ENCODE measurements at regions not wholly inside any gene's neighbourhood (a gene's known extent, or its start where the extent isn't known, plus 50 kb on each side); places are given as distances from the start of the nearest gene placed in this dataset.

DNA sequence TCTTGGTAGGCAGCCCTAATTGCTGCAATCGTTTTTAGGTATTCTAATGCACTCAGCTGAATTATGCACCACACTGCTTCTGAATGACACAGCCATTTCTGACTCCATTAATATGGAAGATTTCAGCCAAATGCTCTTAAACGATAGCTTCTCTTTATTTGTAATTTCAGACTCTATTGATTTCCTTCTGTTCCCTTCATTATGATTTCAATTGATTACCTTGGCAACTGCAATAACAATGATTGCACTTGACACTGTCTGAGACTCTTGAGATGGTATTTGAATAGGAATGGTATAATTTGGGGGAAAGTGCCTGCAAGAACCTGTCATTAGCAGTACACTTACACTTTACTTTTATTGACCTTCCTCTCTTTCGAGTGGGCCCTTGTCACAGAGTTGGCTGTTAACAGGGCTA lies 296.1 kb upstream of the DMAC1 start:
- WGBS, 2 donors = 70% methylated on average over 3 of the region's 3 CpGs
- H3K4me1 ChIP-seq (ENCODE audit: control insufficient read depth in 1 of 2, insufficient read depth in 2 of 2, low read length in 2 of 2) = no peaks in the 10 kb centered on the region
- no peaks in the 10 kb centered on the region for H3K36me3 ChIP-seq (ENCODE audit: control insufficient read depth in 1 of 2, insufficient read depth in 2 of 2, low read length in 1 of 2)
- DNase-seq (no peak), ATAC-seq (ENCODE audit: low FRiP score) (no peak)
- H3K27me3 ChIP-seq (ENCODE audit: control insufficient read depth in 1 of 2, insufficient read depth in 2 of 2, low read length in 1 of 2) = no peaks in the 10 kb centered on the region
- intact Hi-C loops (cut with DNase I) = no loop called here
- H3K9me3 ChIP-seq (ENCODE audit: control insufficient read depth, low read length) = no peaks in the 10 kb centered on the region
- no peak overlapping the region for H3K27ac ChIP-seq (ENCODE audit: low read depth in 1 of 2, low read length in 2 of 2)
- no peak overlapping the region for H3K4me3 ChIP-seq (ENCODE audit: low read length in 2 of 2)

DNA sequence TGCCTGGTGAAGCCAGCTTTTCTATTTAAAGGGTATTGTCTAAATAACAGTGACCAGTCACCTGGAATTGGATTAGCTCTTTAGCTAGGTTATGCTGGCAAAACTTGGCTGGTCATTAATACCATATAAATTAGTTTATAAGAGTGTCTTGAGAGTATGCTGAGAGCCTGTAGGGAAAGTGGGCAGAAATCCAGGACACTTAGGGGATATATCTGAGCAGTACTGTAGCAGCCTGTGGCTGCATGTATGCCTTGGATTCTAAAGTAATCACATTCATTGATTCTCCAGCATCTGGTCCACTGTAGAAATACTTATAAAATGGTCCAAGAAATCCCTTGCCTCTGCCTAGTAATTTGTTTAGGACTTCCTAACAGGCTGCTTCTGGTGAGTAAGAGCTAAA lies 288.9 kb upstream of the DMAC1 start:
- Histone ChIP-seq H3K4me1 (ENCODE audit: control insufficient read depth in 1 of 2, insufficient read depth in 2 of 2, low read length in 2 of 2) (no peaks in the 10 kb centered on the region), H3K36me3 (ENCODE audit: control insufficient read depth in 1 of 2, insufficient read depth in 2 of 2, low read length in 1 of 2) (no peaks in the 10 kb centered on the region), H3K4me3 (ENCODE audit: low read length in 2 of 2) (no peak overlapping the region), H3K27me3 (ENCODE audit: control insufficient read depth in 1 of 2, insufficient read depth in 2 of 2, low read length in 1 of 2) (no peaks in the 10 kb centered on the region), H3K9me3 (ENCODE audit: control insufficient read depth, low read length) (no peaks in the 10 kb centered on the region), H3K27ac (ENCODE audit: low read depth in 1 of 2, low read length in 2 of 2) (no peak overlapping the region)
- no peak for DNase-seq
- no peak for ATAC-seq (ENCODE audit: low FRiP score)
- intact Hi-C loops (cut with DNase I) = no loop called here

DNA sequence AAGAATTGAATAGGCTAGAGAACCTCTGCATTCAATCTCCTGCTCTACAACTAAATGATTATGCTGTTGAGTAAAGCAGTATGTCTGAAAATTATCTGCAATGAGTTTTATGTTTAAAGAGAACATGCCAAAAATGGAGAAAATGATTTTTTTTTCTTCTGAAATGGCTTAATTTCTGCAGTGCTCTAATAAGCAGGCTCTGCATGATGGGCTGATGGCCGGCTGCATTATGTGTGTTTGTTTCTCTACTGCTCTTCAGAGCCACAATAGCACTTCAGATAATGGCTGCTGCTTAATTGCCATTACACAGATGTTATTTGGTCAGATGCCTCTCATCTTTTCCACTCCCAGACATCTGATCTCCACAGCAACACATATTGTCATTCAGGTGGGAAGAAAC lies 286.4 kb upstream of the DMAC1 start:
- DNase-seq (no peak), ATAC-seq (ENCODE audit: low FRiP score) (no peak)
- H3K4me3 ChIP-seq (ENCODE audit: low read length in 2 of 2) = no peak overlapping the region
- H3K27me3 ChIP-seq (ENCODE audit: control insufficient read depth in 1 of 2, insufficient read depth in 2 of 2, low read length in 1 of 2) = no peaks in the 10 kb centered on the region
- intact Hi-C loops (cut with DNase I) = no loop called here
- H3K4me1 ChIP-seq (ENCODE audit: control insufficient read depth in 1 of 2, insufficient read depth in 2 of 2, low read length in 2 of 2) = no peaks in the 10 kb centered on the region
- H3K36me3 ChIP-seq (ENCODE audit: control insufficient read depth in 1 of 2, insufficient read depth in 2 of 2, low read length in 1 of 2) = no peaks in the 10 kb centered on the region
- no peak overlapping the region for H3K27ac ChIP-seq (ENCODE audit: low read depth in 1 of 2, low read length in 2 of 2)
- no peaks in the 10 kb centered on the region for H3K9me3 ChIP-seq (ENCODE audit: control insufficient read depth, low read length)
- 90 to 95% methylated on average over 1 of the region's 1 CpG for WGBS, 2 donors

DNA sequence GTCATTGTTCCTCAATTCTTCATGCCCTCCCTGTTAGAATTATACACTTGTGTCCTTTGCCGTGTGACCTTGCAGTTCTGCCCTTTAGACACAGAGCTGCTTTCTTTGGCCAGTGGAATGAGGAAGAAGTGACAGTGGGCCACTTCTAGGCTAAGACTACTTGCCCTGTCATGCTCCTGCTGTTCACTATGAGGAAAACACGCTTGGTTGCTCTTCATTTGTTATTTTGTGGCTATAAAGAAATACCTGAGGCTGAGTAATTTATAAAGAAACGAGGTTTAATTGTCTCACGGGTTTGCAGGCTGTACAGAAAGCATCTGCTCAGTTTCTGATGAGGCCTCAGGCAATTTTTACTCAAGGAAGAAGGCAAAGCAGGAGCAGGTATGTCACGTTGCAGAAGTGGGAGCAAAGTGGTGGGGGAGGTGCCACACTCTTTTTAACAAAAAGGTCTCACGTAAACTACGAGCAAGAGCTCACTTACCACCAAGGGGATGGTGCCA lies 279.1 kb upstream of the DMAC1 start:
- H3K36me3 ChIP-seq (ENCODE audit: control insufficient read depth in 1 of 2, insufficient read depth in 2 of 2, low read length in 1 of 2) = no peaks in the 10 kb centered on the region
- WGBS, 2 donors = 89 to 93% methylated on average over 7 of the region's 7 CpGs
- intact Hi-C loops (cut with DNase I) = no loop called here
- no peaks in the 10 kb centered on the region for H3K4me1 ChIP-seq (ENCODE audit: control insufficient read depth in 1 of 2, insufficient read depth in 2 of 2, low read length in 2 of 2)
- H3K4me3 ChIP-seq (ENCODE audit: low read length in 2 of 2) = no peak overlapping the region
- DNase-seq = no peak
- no peaks in the 10 kb centered on the region for H3K27me3 ChIP-seq (ENCODE audit: control insufficient read depth in 1 of 2, insufficient read depth in 2 of 2, low read length in 1 of 2)
- no peak for ATAC-seq (ENCODE audit: low FRiP score)
- no peaks in the 10 kb centered on the region for H3K9me3 ChIP-seq (ENCODE audit: control insufficient read depth, low read length)
- no peak overlapping the region for H3K27ac ChIP-seq (ENCODE audit: low read depth in 1 of 2, low read length in 2 of 2)

DNA sequence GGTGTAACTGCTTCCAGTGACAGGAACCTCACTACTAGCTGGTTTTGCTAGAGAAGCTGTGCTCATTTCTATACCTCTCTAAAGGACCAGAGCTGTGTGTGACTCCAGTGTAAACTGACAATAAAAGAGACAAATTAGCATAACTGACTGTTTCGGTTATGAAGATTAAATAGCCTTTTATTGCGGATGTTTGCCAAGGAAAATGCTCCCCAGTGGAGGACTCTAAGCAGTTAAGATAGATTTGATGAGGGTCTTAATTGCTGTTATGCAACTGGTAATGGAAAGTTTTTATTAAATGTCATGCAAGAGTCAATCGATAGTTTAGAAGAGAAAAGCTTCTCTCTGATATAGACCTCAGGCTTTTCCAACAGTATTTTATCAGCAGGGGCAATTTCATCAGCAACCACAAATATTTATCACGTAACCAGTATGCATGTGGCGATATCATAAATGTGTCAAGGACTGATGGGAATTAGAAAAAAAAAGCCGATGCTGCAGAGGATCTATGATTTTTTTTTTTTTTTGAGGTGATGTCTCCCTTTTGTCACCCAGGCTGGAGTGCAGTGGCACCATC lies 275.2 kb upstream of the DMAC1 start:
- ATAC-seq (ENCODE audit: low FRiP score) = no peak
- H3K36me3 ChIP-seq (ENCODE audit: control insufficient read depth in 1 of 2, insufficient read depth in 2 of 2, low read length in 1 of 2) = no peaks in the 10 kb centered on the region
- 93 to 94% methylated on average over 6 of the region's 6 CpGs for WGBS, 2 donors
- intact Hi-C loops (cut with DNase I) = no loop called here
- H3K9me3 ChIP-seq (ENCODE audit: control insufficient read depth, low read length) = no peaks in the 10 kb centered on the region
- DNase-seq = no peak
- no peaks in the 10 kb centered on the region for H3K27me3 ChIP-seq (ENCODE audit: control insufficient read depth in 1 of 2, insufficient read depth in 2 of 2, low read length in 1 of 2)
- H3K4me3 ChIP-seq (ENCODE audit: low read length in 2 of 2) = no peak overlapping the region
- no peaks in the 10 kb centered on the region for H3K4me1 ChIP-seq (ENCODE audit: control insufficient read depth in 1 of 2, insufficient read depth in 2 of 2, low read length in 2 of 2)
- no peak overlapping the region for H3K27ac ChIP-seq (ENCODE audit: low read depth in 1 of 2, low read length in 2 of 2)

DNA sequence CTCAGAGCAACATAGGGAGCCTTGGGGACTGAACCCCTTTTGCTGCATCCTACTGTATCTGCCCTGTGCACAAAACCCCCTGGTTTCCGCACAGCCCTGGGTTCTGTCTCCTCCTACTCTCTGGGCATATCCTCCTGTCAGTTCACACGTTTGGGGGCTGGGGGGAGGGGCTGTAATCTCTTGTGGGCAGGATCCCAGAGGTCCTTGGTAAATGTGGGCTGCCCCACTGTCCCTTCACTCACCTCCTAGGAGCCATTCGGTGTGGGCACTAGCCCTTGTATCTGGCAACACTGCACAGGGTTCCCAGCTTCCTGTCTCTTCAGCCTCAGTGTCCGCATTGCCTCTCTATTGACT lies 271.8 kb upstream of the DMAC1 start:
- intact Hi-C loops (cut with DNase I) = no loop called here
- H3K36me3 ChIP-seq (ENCODE audit: control insufficient read depth in 1 of 2, insufficient read depth in 2 of 2, low read length in 1 of 2) = no peaks in the 10 kb centered on the region
- no peak overlapping the region for H3K27ac ChIP-seq (ENCODE audit: low read depth in 1 of 2, low read length in 2 of 2)
- DNase-seq (no peak), ATAC-seq (ENCODE audit: low FRiP score) (no peak)
- whole genome bisulfite sequencing, 2 donors = 79% methylated on average over 4 of the region's 4 CpGs
- no peaks in the 10 kb centered on the region for H3K4me1 ChIP-seq (ENCODE audit: control insufficient read depth in 1 of 2, insufficient read depth in 2 of 2, low read length in 2 of 2)
- H3K9me3 ChIP-seq (ENCODE audit: control insufficient read depth, low read length) = no peaks in the 10 kb centered on the region
- no peaks in the 10 kb centered on the region for H3K27me3 ChIP-seq (ENCODE audit: control insufficient read depth in 1 of 2, insufficient read depth in 2 of 2, low read length in 1 of 2)
- H3K4me3 ChIP-seq (ENCODE audit: low read length in 2 of 2) = no peak overlapping the region

DNA sequence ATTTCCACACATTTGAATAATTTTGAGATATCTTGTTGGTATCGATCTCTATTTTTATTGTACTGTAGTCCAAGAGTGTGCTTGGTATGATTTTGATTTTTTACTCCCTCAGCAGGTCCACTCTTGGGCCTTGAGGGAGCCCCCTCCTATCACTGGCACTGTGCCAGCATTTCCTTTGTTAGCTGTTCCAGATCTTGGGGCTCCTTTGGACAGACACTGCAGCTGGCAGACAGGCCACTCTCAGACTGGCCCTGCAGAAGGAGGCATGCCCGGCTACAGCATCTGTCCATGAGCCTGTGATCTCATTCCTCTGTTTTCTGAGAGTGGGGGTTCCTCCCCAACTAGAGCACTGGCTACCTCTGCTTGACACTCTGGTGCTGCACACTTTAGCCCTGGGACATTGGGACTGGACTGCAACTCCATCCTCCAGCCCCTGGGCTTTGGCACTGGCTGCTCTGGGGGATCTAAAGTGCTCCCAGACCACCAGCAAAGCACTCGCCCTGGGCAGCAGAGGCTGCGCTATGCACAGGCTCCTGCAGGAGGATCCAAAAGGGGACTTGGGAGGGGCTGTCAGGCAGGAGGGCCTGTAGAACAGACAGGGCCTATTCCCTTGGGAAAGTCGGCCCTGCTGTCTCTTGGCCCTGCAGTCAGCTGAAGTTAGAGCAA lies 271.3 kb upstream of the DMAC1 start:
- DNase-seq = no peak

DNA sequence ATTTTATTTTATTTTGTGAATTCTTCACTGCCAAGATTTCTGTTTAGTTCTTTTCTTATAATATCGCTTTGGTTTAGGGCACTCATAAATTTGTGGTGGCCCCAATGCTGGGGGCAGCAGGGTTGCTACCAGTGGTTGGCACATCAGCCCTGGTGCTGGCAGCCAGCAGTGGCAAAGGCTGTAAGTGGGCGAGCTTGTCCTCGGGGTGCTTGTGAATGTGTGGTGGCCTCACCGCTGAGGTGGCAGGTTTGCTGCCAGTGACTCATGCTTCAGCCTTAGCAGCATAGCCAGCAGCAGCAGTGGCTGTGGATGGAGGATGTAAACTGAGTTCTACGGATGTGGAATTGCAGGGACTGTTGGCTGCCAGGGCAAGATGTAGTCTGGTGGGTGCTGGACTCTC lies 262.9 kb upstream of the DMAC1 start:
- H3K9me3 ChIP-seq (ENCODE audit: control insufficient read depth, low read length) = no peaks in the 10 kb centered on the region
- intact Hi-C loops (cut with DNase I) = no loop called here
- no peaks in the 10 kb centered on the region for H3K4me1 ChIP-seq (ENCODE audit: control insufficient read depth in 1 of 2, insufficient read depth in 2 of 2, low read length in 2 of 2)
- H3K36me3 ChIP-seq (ENCODE audit: control insufficient read depth in 1 of 2, insufficient read depth in 2 of 2, low read length in 1 of 2) = no peaks in the 10 kb centered on the region
- DNase-seq (no peak), ATAC-seq (ENCODE audit: low FRiP score) (no peak)
- no peaks in the 10 kb centered on the region for H3K27me3 ChIP-seq (ENCODE audit: control insufficient read depth in 1 of 2, insufficient read depth in 2 of 2, low read length in 1 of 2)
- 96 to 99% methylated on average over 5 of the region's 5 CpGs for WGBS, 2 donors
- no peak overlapping the region for H3K4me3 ChIP-seq (ENCODE audit: low read length in 2 of 2)
- H3K27ac ChIP-seq (ENCODE audit: low read depth in 1 of 2, low read length in 2 of 2) = no peak overlapping the region

More for the DNA sequence above, 271.3 kb upstream of the DMAC1 start:
- no peaks in the 10 kb centered on the region for H3K4me1 ChIP-seq (ENCODE audit: control insufficient read depth in 1 of 2, insufficient read depth in 2 of 2, low read length in 2 of 2)
- no peaks in the 10 kb centered on the region for H3K9me3 ChIP-seq (ENCODE audit: control insufficient read depth, low read length)
- intact Hi-C loops (cut with DNase I) = no loop called here
- no peaks in the 10 kb centered on the region for H3K27me3 ChIP-seq (ENCODE audit: control insufficient read depth in 1 of 2, insufficient read depth in 2 of 2, low read length in 1 of 2)
- H3K4me3 ChIP-seq (ENCODE audit: low read length in 2 of 2) = no peak overlapping the region
- H3K27ac ChIP-seq (ENCODE audit: low read depth in 1 of 2, low read length in 2 of 2) = no peak overlapping the region
- 71 to 77% methylated on average over 5 of the region's 5 CpGs for WGBS, 2 donors
- peak; percentile 54 for ATAC-seq (ENCODE audit: low FRiP score)
- H3K36me3 ChIP-seq (ENCODE audit: control insufficient read depth in 1 of 2, insufficient read depth in 2 of 2, low read length in 1 of 2) = no peaks in the 10 kb centered on the region

DNA sequence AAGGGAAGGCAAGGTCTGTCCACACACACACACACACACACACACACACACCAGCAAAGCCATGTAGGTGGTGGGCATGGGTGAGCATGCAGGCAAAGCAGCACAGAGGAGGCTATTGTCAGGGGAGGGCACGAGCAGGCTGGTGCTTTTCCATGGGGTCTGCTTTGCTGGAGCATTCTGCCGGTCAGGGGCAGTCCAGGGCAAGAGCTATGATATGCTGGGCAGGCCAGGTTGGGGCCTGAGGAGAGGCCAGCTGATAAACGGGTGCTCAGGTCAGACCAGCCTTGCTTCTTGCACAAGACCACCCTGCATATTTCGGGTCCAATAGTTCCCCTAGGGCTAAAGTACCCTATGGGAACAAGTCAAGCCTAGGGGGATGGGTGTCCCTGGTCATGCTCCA lies 253.9 kb upstream of the DMAC1 start:
- no peaks in the 10 kb centered on the region for H3K36me3 ChIP-seq (ENCODE audit: control insufficient read depth in 1 of 2, insufficient read depth in 2 of 2, low read length in 1 of 2)
- H3K4me1 ChIP-seq (ENCODE audit: control insufficient read depth in 1 of 2, insufficient read depth in 2 of 2, low read length in 2 of 2) = no peaks in the 10 kb centered on the region
- WGBS, 2 donors = 94 to 98% methylated on average over 4 of the region's 4 CpGs
- H3K27ac ChIP-seq (ENCODE audit: low read depth in 1 of 2, low read length in 2 of 2) = no peak overlapping the region
- H3K4me3 ChIP-seq (ENCODE audit: low read length in 2 of 2) = no peak overlapping the region
- no peaks in the 10 kb centered on the region for H3K9me3 ChIP-seq (ENCODE audit: control insufficient read depth, low read length)
- ATAC-seq (ENCODE audit: low FRiP score) (peak; percentile 36), DNase-seq (no peak)
- intact Hi-C loops (cut with DNase I) = no loop called here
- H3K27me3 ChIP-seq (ENCODE audit: control insufficient read depth in 1 of 2, insufficient read depth in 2 of 2, low read length in 1 of 2) = no peaks in the 10 kb centered on the region
